Colonic mucosa (tissue), 4 donors: ENCODE measurements at regions not wholly inside any gene's neighbourhood (a gene's known extent, or its start where the extent isn't known, plus 50 kb on each side); places are given as distances from the start of the nearest gene placed in this dataset.

ENCODE experiments used
- DNase-seq: peaks from one replicate; pipeline ENCODE4 v3.0.0-alpha.2; 2020
- H3K27ac ChIP-seq: fragments of 200-600 bp; one replicate; pipeline ENCODE4 v1.8.0; 2021
- H3K27me3 ChIP-seq: fragments of 200-600 bp; one replicate; pipeline ENCODE4 v1.8.0; 2021
- H3K36me3 ChIP-seq: fragments of 200-600 bp; one replicate; pipeline ENCODE4 v1.8.0; 2021
- H3K4me1 ChIP-seq: fragments of 200-600 bp; one replicate; pipeline ENCODE4 v1.8.0; 2021; ENCODE audit warnings: mild to moderate bottlenecking
- H3K4me3 ChIP-seq: fragments of 200-600 bp; one replicate; pipeline ENCODE4 v1.8.0; 2021
- H3K9ac ChIP-seq, 2 donors: one replicate each; pipeline ENCODE4 v1.7.0; 2013; ENCODE audit warnings: control low read depth in 2 of 2, low read depth in 2 of 2, low read length in 2 of 2
- H3K9me3 ChIP-seq: fragments of 200-600 bp; one replicate; pipeline ENCODE4 v1.8.0; 2021
- intact Hi-C: fragments of 100-400 bp; cut with DNase I; formaldehyde crosslinking; loops from one replicate; pipeline ENCODE4 v1.14.1; 2022
- TF ChIP-seq, protein P1 (sequence below): fragments of 200-600 bp; IDR thresholded peaks from one replicate; pipeline ENCODE4 v1.8.0; 2022; ENCODE audit warnings: antibody characterized with exemption, mild to moderate bottlenecking
- donor health status: healthy.
- donor health status: DM: no; HTN: no; CAD: no.
- donor health status: DM: no; HTN: no; CAD: no.

DNA sequence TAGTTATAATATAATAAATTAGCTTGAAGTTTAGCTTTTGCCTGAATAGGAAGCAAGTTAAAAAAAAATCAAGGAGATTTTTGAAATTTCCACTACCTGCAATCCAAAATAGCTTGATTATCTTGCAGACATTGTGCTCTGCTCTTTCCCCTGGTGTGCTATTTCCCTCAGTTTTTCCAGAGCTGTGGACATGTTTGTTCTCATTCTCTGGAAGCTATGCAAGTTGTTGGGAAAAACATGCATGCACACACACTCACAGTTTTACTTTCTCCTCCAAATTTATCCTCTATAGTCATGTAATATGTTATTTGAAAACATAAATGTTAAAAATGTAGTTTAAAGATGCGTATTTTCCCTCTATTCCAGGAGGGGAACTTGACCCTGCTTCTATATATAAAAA, 225.8 kb upstream of the ARSJ start:
- no peak overlapping the region for H3K27ac ChIP-seq
- no peaks in the 10 kb centered on the region for H3K36me3 ChIP-seq
- TF ChIP-seq, protein P1, sequence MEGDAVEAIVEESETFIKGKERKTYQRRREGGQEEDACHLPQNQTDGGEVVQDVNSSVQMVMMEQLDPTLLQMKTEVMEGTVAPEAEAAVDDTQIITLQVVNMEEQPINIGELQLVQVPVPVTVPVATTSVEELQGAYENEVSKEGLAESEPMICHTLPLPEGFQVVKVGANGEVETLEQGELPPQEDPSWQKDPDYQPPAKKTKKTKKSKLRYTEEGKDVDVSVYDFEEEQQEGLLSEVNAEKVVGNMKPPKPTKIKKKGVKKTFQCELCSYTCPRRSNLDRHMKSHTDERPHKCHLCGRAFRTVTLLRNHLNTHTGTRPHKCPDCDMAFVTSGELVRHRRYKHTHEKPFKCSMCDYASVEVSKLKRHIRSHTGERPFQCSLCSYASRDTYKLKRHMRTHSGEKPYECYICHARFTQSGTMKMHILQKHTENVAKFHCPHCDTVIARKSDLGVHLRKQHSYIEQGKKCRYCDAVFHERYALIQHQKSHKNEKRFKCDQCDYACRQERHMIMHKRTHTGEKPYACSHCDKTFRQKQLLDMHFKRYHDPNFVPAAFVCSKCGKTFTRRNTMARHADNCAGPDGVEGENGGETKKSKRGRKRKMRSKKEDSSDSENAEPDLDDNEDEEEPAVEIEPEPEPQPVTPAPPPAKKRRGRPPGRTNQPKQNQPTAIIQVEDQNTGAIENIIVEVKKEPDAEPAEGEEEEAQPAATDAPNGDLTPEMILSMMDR: no peak
- intact Hi-C loops: no loop called here
- H3K27me3 ChIP-seq: no peaks in the 10 kb centered on the region
- H3K9ac ChIP-seq: no peak overlapping the region
- no peaks in the 10 kb centered on the region for H3K9me3 ChIP-seq
- no peaks in the 10 kb centered on the region for H3K4me1 ChIP-seq
- no peak overlapping the region for H3K4me3 ChIP-seq
- no peak for DNase-seq

DNA sequence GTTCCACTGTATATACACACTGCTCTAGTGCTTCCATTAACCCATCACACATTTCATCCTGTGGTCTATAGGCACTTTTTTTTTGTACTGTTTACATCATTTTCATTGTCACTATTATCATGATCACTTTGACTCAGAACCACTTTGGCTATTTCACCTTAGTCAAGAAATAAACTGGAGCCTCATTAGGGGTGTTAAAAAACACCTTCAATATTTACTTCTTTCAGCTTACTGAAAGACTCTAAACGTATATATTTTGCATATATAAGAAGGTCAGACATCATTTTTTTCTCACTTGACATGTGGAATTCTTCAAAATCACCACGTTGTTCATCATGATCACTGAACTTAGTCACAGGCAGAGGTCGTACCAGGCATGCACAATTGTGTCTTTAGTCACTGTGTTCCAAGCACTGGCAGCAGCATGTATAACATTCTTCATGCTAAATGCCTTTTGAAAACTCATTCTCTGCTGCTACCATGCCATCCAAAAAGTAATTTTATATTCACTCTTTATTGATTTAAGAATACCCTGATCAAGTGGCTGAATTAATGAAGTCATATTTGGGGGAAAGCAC, 229.2 kb upstream of the ARSJ start:
- no peaks in the 10 kb centered on the region for H3K36me3 ChIP-seq
- no peak overlapping the region for H3K4me3 ChIP-seq
- H3K27ac ChIP-seq: no peak overlapping the region
- no peaks in the 10 kb centered on the region for H3K27me3 ChIP-seq
- H3K9ac ChIP-seq: no peak overlapping the region
- DNase-seq: no peak
- no peaks in the 10 kb centered on the region for H3K4me1 ChIP-seq
- intact Hi-C loops: no loop called here
- H3K9me3 ChIP-seq: no peaks in the 10 kb centered on the region
- TF ChIP-seq, protein P1: no peak

DNA sequence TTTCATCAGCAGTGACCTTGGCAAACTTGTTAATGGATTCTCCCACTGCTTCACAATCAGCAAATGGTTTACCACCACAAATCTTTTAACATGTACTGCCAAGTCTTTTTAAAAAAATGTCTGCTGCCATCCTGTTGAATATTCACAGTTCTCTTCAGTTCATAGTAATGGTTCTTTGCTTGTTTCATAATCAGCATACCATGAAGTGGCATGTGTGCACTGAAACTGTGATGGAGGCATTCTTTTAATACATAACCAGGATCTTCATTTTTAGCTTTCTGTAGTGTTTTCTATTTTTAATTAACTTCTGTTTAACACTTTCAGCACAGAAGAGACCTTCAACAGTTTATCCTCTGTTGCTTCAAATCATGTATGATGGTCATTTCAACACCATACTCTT, 230.1 kb upstream of the ARSJ start:
- intact Hi-C loops: no loop called here
- TF ChIP-seq, protein P1: no peak
- no peaks in the 10 kb centered on the region for H3K4me1 ChIP-seq
- no peak overlapping the region for H3K9ac ChIP-seq
- DNase-seq: no peak
- H3K4me3 ChIP-seq: no peak overlapping the region
- no peaks in the 10 kb centered on the region for H3K36me3 ChIP-seq
- no peaks in the 10 kb centered on the region for H3K27me3 ChIP-seq
- H3K27ac ChIP-seq: no peak overlapping the region
- no peaks in the 10 kb centered on the region for H3K9me3 ChIP-seq

DNA sequence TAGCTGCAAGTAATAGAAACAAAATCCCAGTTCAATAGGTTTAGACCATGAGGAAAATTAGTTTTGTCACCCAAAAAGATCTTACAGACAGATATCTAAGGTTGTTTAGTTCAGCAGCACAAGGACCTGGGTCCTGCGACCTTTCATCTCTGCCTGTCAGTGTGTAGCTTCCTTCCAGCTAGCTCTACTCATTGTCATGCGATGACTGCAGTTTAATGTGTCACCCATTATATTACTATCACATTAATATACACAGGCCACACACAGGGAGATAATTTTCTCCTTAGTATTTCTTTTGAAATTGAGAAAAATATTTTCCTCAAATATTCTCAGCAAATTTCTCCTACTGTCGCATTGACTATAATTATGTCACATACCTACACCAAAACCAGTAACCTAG, 232.1 kb upstream of the ARSJ start:
- TF ChIP-seq, protein P1: no peak
- Histone ChIP-seq H3K27ac (no peak overlapping the region), H3K4me3 (no peak overlapping the region), H3K9me3 (no peaks in the 10 kb centered on the region), H3K36me3 (no peaks in the 10 kb centered on the region), H3K9ac (no peak overlapping the region), H3K27me3 (no peaks in the 10 kb centered on the region), H3K4me1 (no peaks in the 10 kb centered on the region)
- DNase-seq: no peak
- intact Hi-C loops: no loop called here

DNA sequence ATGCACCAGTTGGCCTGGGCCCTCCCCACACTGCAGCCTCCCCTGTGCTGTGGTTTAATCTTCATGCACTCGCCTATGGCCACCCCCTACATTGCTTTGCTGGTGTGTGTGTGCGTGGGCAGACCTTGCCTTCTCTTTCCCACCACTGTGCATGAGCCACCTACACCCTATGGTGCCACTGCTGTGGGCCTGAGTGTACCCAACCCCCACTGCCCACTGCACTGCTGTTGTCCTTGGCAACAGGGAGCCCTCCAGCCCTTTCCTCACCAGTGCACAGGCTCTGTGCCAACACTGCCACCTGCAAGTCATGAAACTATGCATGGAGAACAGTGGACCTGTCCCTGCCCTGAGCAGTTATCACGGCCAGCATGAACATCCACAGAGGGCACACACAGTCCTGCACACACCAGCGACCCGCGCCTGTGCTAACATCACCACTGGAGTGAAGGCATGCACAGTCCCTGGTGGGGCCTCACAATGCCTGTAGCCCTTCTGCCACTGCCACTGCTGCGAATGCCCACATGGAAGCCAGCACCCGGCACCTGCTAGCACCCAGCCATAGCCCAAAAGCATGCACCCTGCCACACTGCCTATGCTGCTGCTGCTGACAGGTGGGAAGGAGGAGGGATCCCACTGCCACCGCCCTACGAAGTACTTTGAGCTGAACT, 237.8 kb upstream of the ARSJ start:
- H3K36me3 ChIP-seq: no peaks in the 10 kb centered on the region
- no peak for DNase-seq
- no peak overlapping the region for H3K4me3 ChIP-seq
- intact Hi-C loops: no loop called here
- H3K27me3 ChIP-seq: no peaks in the 10 kb centered on the region
- no peaks in the 10 kb centered on the region for H3K4me1 ChIP-seq
- no peaks in the 10 kb centered on the region for H3K9me3 ChIP-seq
- no peak overlapping the region for H3K27ac ChIP-seq
- TF ChIP-seq, protein P1: no peak
- no peak overlapping the region for H3K9ac ChIP-seq
